ENCODE measurements at regions not wholly inside any gene's neighbourhood (a gene's known extent, or its start where the extent isn't known, plus 50 kb on each side); places are given as distances from the start of the nearest gene placed in this dataset.

- no peak for DNase-seq
These were observed 61.3 kb upstream of the SPIN1 start for GRCh38 chr9:88326936-88327335.

GRCh38 chr9:88326015-88326414 is 62.2 kb upstream of the SPIN1 start:
- no peak for DNase-seq

- DNase-seq = no peak
These were observed 65.2 kb upstream of the SPIN1 start for GRCh38 chr9:88322906-88323566.

GRCh38 chr9:88321764-88322163 is 66.5 kb upstream of the SPIN1 start:
- DNase-seq = no peak

- no peak for DNase-seq
These were observed 67.4 kb upstream of the SPIN1 start for GRCh38 chr9:88320748-88321415.

- DNase-seq = no peak
These were observed 68.1 kb upstream of the SPIN1 start for GRCh38 chr9:88319936-88320747.

GRCh38 chr9:88313364-88314220 is 74.7 kb upstream of the SPIN1 start:
- no peak for DNase-seq

GRCh38 chr9:88312517-88313103 is 75.6 kb upstream of the SPIN1 start:
- no peak for DNase-seq

GRCh38 chr9:88312045-88312444 is 76.2 kb upstream of the SPIN1 start:
- no peak for DNase-seq

- no peak for DNase-seq
These were observed 77.8 kb upstream of the SPIN1 start for GRCh38 chr9:88310310-88310980.

GRCh38 chr9:88308831-88309560 is 79.2 kb upstream of the SPIN1 start:
- DNase-seq = no peak

- DNase-seq = no peak
These were observed 81.1 kb upstream of the SPIN1 start for GRCh38 chr9:88307136-88307535.

GRCh38 chr9:88303721-88304451 is 84.4 kb upstream of the SPIN1 start:
- DNase-seq = no peak

- no peak for DNase-seq
These were observed 85.5 kb upstream of the SPIN1 start for GRCh38 chr9:88302579-88303324.

GRCh38 chr9:88300556-88300955 is 87.7 kb upstream of the SPIN1 start:
- DNase-seq = no peak

GRCh38 chr9:88291856-88292255 is 96.4 kb upstream of the SPIN1 start:
- no peak for DNase-seq

- DNase-seq = no peak
These were observed 97.2 kb upstream of the SPIN1 start for GRCh38 chr9:88291056-88291455.

- no peak for DNase-seq
These were observed 98.7 kb upstream of the SPIN1 start for GRCh38 chr9:88289532-88289931.

- no peak for DNase-seq
These were observed 100.3 kb upstream of the SPIN1 start for GRCh38 chr9:88287972-88288371.
